B cell (primary cell): ENCODE measurements at regions not wholly inside any gene's neighbourhood (a gene's known extent, or its start where the extent isn't known, plus 50 kb on each side); places are given as distances from the start of the nearest gene placed in this dataset.

Experiments used
- ATAC-seq: fragments of 200-7000 bp; cut with Tn5 transposase; one replicate; pipeline ENCODE4 v1.10.0; 2021; ENCODE audit warnings: low read depth, mild to moderate bottlenecking, moderate number of reproducible peaks, moderate library complexity
- CTCF ChIA-PET: fragments of 350-600 bp; sonication (Branson Sonifier 250); formaldehyde crosslinking; loops from one replicate; lab custom pipeline; 2021; ENCODE audit warnings: antibody characterized with exemption, inconsistent platforms; lab: Charles Lee
- POLR2A ChIA-PET: fragments of 350-600 bp; sonication (Branson Sonifier 250); formaldehyde crosslinking; loops from one replicate; lab custom pipeline; 2021; ENCODE audit warnings: antibody characterized with exemption; lab: Charles Lee
- DNase-seq: peaks from one replicate; pipeline ENCODE4 v3.0.0; 2013
- H2AFZ ChIP-seq: 2 replicates; pipeline ENCODE4 v1.6.1; 2012; ENCODE audit warnings: mild to moderate bottlenecking, low read depth, low read length; ENCODE audit not compliant: insufficient read depth, poor library complexity, severe bottlenecking
- H3K27ac ChIP-seq, 2 donors: 1 replicate in 1 of 2; 2 replicates in 1 of 2; pipeline ENCODE4 v1.5.1; 2012 to 2013; ENCODE audit warnings: low read length in 2 of 2, mild to moderate bottlenecking in 2 of 2, moderate library complexity in 1 of 2
- H3K27me3 ChIP-seq, 4 experiments: fragments of 200-600 bp in 1 of 4; sonication (generic) in 1 of 4; replicated peaks in 1 of 4; 1 replicate in 2 of 4; 2 replicates in 2 of 4; pipeline versions ENCODE4 v1.6.1 to v1.7.0; 2013 to 2016; ENCODE audit warnings: low read length in 3 of 4, mild to moderate bottlenecking in 2 of 4, mixed read lengths in 1 of 4, moderate library complexity in 1 of 4; ENCODE audit not compliant: insufficient read depth in 4 of 4, control insufficient read depth in 3 of 4; ENCODE audit errors: control extremely low read depth in 1 of 4
- H3K36me3 ChIP-seq, 2 experiments: replicated peaks in 1 of 2; 1 replicate in 1 of 2; 2 replicates in 1 of 2; pipeline versions ENCODE4 v1.6.1 to v1.7.1; 2013; ENCODE audit warnings: low read length in 1 of 2; ENCODE audit not compliant: insufficient read depth in 2 of 2, control insufficient read depth in 1 of 2; ENCODE audit errors: control extremely low read depth in 1 of 2, extremely low read depth in 1 of 2
- H3K4me1 ChIP-seq, 2 donors: fragments of 200-600 bp in 1 of 2; sonication (generic) in 1 of 2; 1 replicate in 1 of 2; 2 replicates in 1 of 2; pipeline versions ENCODE4 v1.5.1 to v1.6.1; 2013 to 2017; ENCODE audit warnings: low read length in 2 of 2; ENCODE audit not compliant: control insufficient read depth in 2 of 2, insufficient read depth in 2 of 2
- H3K4me2 ChIP-seq: replicated peaks from 2 replicates; pipeline ENCODE3; 2012; ENCODE audit warnings: mild to moderate bottlenecking, low read depth, low read length; ENCODE audit not compliant: poor library complexity, severe bottlenecking
- H3K4me3 ChIP-seq, 5 experiments: fragments of 200-600 bp in 1 of 5; sonication (generic) in 1 of 5; 1 replicate in 3 of 5; 2 replicates in 2 of 5; pipeline versions ENCODE4 v1.5.1 to v1.7.0; 2011 to 2016; ENCODE audit warnings: low read length in 4 of 5, mild to moderate bottlenecking in 4 of 5, low read depth in 2 of 5, control low read depth in 1 of 5, moderate library complexity in 1 of 5; ENCODE audit not compliant: insufficient read depth in 1 of 5; ENCODE audit errors: control extremely low read depth in 1 of 5, extremely low read depth in 1 of 5
- H3K79me2 ChIP-seq: fragments of 200-600 bp; sonication (generic); one replicate; pipeline ENCODE4 v1.6.0; 2016; ENCODE audit warnings: low read length; ENCODE audit not compliant: control insufficient read depth, insufficient read depth
- H3K9ac ChIP-seq: fragments of 200-600 bp; sonication (generic); 2 replicates; pipeline ENCODE4 v1.6.1; 2017; ENCODE audit warnings: mild to moderate bottlenecking, low read length, moderate library complexity
- H3K9me3 ChIP-seq, 3 donors: one replicate each; pipeline versions ENCODE4 v1.6.1 to v1.7.1; 2013; ENCODE audit warnings: low read length in 2 of 3; ENCODE audit not compliant: control insufficient read depth in 2 of 3, insufficient read depth in 1 of 3; ENCODE audit errors: control extremely low read depth in 1 of 3
- H4K20me1 ChIP-seq: 2 replicates; pipeline ENCODE4 v1.6.0; 2012; ENCODE audit warnings: mild to moderate bottlenecking, low read length; ENCODE audit not compliant: insufficient read depth, control insufficient read depth, poor library complexity, severe bottlenecking
- H3K27ac Mint-ChIP-seq: one replicate; pipeline ENCODE4 v1.8.0; 2021; ENCODE audit warnings: mixed read lengths
- H3K27me3 Mint-ChIP-seq: one replicate; pipeline ENCODE4 v1.8.0; 2021; ENCODE audit warnings: mixed read lengths
- H3K4me1 Mint-ChIP-seq: one replicate; pipeline ENCODE4 v1.8.0; 2021; ENCODE audit warnings: mixed read lengths
- H3K4me3 Mint-ChIP-seq: one replicate; pipeline ENCODE4 v1.8.0; 2021; ENCODE audit warnings: mixed read lengths
- H3K9me3 Mint-ChIP-seq: one replicate; pipeline ENCODE4 v1.8.0; 2022; ENCODE audit warnings: mixed read lengths; ENCODE audit not compliant: insufficient read depth
- CTCF ChIP-seq: fragments of 200-600 bp; IDR thresholded peaks from one replicate; pipeline ENCODE4 v1.8.0; 2022; ENCODE audit warnings: antibody characterized with exemption, mild to moderate bottlenecking
- EZH2 ChIP-seq: IDR thresholded peaks from 2 replicates; pipeline ENCODE4 v1.6.1; 2012; ENCODE audit warnings: borderline replicate concordance, low read depth, mild to moderate bottlenecking, moderate library complexity, low read length; ENCODE audit not compliant: insufficient read depth, poor library complexity, severe bottlenecking
- WGBS: methylation state at CpG from one replicate; pipeline ENCODE4 v1.1.5; 2013; ENCODE audit warnings: missing lambda C conversion rate; ENCODE audit not compliant: insufficient coverage; 5-methylcytosine and 5-hydroxymethylcytosine counted together
- intact Hi-C: fragments of 100-400 bp; cut with micrococcal nuclease; formaldehyde crosslinking; loops from one replicate; pipeline ENCODE4 v1.10.0; 2022

DNA sequence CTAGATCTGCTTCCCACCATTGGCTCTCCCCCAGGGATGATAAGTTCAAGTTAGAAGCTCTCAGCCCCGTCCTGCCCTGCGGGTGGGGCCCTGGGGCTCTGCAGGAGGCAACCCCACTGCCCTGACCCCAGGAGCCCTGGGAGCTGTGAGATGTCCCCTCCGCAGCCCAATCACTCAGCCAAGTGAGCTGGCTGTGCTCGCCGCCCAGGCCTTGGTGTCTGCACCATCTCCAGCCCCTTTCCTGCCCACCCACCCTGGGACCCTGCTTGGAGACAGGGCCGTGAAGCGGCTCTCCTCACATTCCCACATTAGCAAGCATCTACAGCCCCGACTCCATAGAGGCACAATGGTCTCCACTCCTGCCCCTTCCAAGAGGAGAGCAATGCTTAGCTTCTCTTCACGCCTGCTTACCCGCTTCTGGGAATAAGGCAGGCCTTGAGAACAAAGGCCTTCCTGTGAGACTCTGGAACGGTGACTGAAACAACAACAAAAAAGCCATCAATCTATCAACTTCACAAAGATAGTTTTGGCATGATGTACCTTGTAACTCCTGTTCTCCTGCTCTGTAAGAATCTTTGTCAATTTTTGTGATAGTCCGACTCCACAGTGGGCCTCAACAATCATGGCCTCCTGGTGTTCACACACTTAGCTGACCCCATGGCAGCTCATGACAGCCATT is 67.7 kb downstream of the FOXL3 start:
- DNase-seq (no peak), ATAC-seq (no peak)
- Histone ChIP-seq H3K36me3 (no peaks in the 10 kb centered on the region), H3K27me3 (peaks cover 0 to 28% (median 10%) of the 10 kb centered on the region in 4 experiments), H3K4me1 (peaks cover 26% of the 10 kb centered on the region in 2 donors), H3K4me2 (no peak overlapping the region), H3K4me3 (no peak overlapping the region), H3K9ac (no peak overlapping the region), H4K20me1 (no peaks in the 10 kb centered on the region), H3K27ac (no peak overlapping the region), H3K79me2 (no peaks in the 10 kb centered on the region), H3K9me3 (peaks cover 0 to 63% (median 6%) of the 10 kb centered on the region in 3 donors), H2AFZ (no peak overlapping the region)
- POLR2A ChIA-PET, result no interaction called here
- TF ChIP-seq CTCF (no peak), EZH2 (no peak)
- intact Hi-C loops, result no loop called here
- H3K9me3 Mint-ChIP-seq, result peaks cover 2% of the 10 kb centered on the region
- CTCF ChIA-PET, result no interaction called here
- peaks cover 17% of the 10 kb centered on the region for H3K27me3 Mint-ChIP-seq
- peaks cover 14% of the 10 kb centered on the region for H3K4me1 Mint-ChIP-seq
- WGBS, result 84% methylated on average over 10 of the region's 12 CpGs
- H3K27ac Mint-ChIP-seq, result no peak overlapping the region
- H3K4me3 Mint-ChIP-seq, result no peak overlapping the region

DNA sequence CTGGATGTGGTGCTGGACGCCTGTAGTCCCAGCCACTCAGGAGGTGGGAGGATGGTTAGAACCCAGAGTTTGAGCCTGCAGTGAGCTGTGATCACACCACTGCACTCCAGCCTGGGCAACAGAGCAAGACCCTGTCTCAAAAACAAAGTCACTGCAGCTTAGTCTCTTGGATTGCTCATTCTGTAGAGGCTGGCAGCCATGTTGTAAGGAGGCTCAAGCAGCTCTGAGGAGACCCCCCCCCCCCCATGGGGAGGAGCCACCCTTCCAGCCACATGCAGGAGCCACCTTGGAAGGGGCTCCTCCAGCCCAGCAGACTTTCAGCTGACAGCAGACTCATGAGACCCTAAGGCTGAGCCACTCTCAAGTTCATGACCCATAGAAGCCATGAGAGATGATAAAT is 68.4 kb downstream of the FOXL3 start:
- no peak for DNase-seq
- H3K4me2 ChIP-seq, result no peak overlapping the region
- H3K4me1 ChIP-seq, result peaks cover 32 to 33% of the 10 kb centered on the region in 2 donors
- no peak overlapping the region for H3K27ac ChIP-seq
- H4K20me1 ChIP-seq, result no peaks in the 10 kb centered on the region
- Mint-ChIP-seq H3K4me1 (peaks cover 21% of the 10 kb centered on the region), H3K27me3 (peaks cover 20% of the 10 kb centered on the region), H3K27ac (no peak overlapping the region), H3K4me3 (no peak overlapping the region), H3K9me3 (peaks cover 2% of the 10 kb centered on the region)
- no peak overlapping the region for H3K9ac ChIP-seq
- intact Hi-C loops, result no loop called here
- 86% methylated on average over 1 of the region's 1 CpG for WGBS
- TF ChIP-seq EZH2, result no peak
- TF ChIP-seq CTCF, result no peak
- POLR2A ChIA-PET, result no interaction called here
- no peak for ATAC-seq
- no peaks in the 10 kb centered on the region for H3K36me3 ChIP-seq
- CTCF ChIA-PET, result no interaction called here
- peaks cover 0 to 31% (median 10%) of the 10 kb centered on the region in 4 experiments for H3K27me3 ChIP-seq
- peaks cover 0 to 67% (median 8%) of the 10 kb centered on the region in 3 donors for H3K9me3 ChIP-seq
- no peak overlapping the region for H2AFZ ChIP-seq
- no peaks in the 10 kb centered on the region for H3K79me2 ChIP-seq
- no peak overlapping the region for H3K4me3 ChIP-seq
